Hepatocyte (in vitro differentiated cells): ENCODE measurements at regions not wholly inside any gene's neighbourhood (a gene's known extent, or its start where the extent isn't known, plus 50 kb on each side); places are given as distances from the start of the nearest gene placed in this dataset.

Experiments used
- DNase-seq: peaks from one replicate; pipeline ENCODE4 v3.0.0-alpha.2; 2016; ENCODE audit warnings: low spot score
- H2AFZ ChIP-seq: fragments of 200-600 bp; sonication (generic); 2 replicates; pipeline ENCODE4 v1.6.0; 2016; ENCODE audit warnings: antibody characterized with exemption, mild to moderate bottlenecking
- H3K27ac ChIP-seq: fragments of 200-600 bp; sonication (generic); 2 replicates; pipeline ENCODE4 v1.5.1; 2016; ENCODE audit warnings: mild to moderate bottlenecking
- H3K27me3 ChIP-seq: fragments of 200-600 bp; sonication (generic); 2 replicates; pipeline ENCODE4 v1.6.1; 2016
- H3K36me3 ChIP-seq: fragments of 200-600 bp; sonication (generic); replicated peaks from 2 replicates; pipeline ENCODE4 v1.5.1; 2016; ENCODE audit warnings: low read depth; ENCODE audit not compliant: insufficient read depth
- H3K4me1 ChIP-seq: fragments of 200-600 bp; sonication (generic); 2 replicates; pipeline ENCODE4 v1.5.1; 2016; ENCODE audit warnings: mild to moderate bottlenecking, moderate library complexity; ENCODE audit not compliant: insufficient read depth
- H3K4me2 ChIP-seq: fragments of 200-600 bp; sonication (generic); 2 replicates; pipeline ENCODE4 v1.6.0; 2016
- H3K4me3 ChIP-seq: fragments of 200-600 bp; sonication (generic); 2 replicates; pipeline ENCODE4 v1.5.1; 2016; ENCODE audit warnings: mild to moderate bottlenecking
- H3K79me2 ChIP-seq: fragments of 200-600 bp; sonication (generic); 2 replicates; pipeline ENCODE4 v1.6.0; 2017; ENCODE audit warnings: mild to moderate bottlenecking
- H3K9me2 ChIP-seq: fragments of 200-600 bp; sonication (generic); replicated peaks from 2 replicates; pipeline ENCODE4 v1.6.0; 2017; ENCODE audit warnings: mild to moderate bottlenecking; ENCODE audit not compliant: insufficient read depth
- H3K9me3 ChIP-seq: fragments of 200-600 bp; sonication (generic); 2 replicates; pipeline ENCODE4 v1.5.1; 2016; ENCODE audit warnings: low read depth, mild to moderate bottlenecking
- H4K20me1 ChIP-seq: fragments of 200-600 bp; sonication (generic); 2 replicates; pipeline ENCODE4 v1.6.0; 2016; ENCODE audit warnings: mild to moderate bottlenecking; ENCODE audit not compliant: insufficient read depth, poor library complexity, severe bottlenecking
- CTCF ChIP-seq: fragments of 200-600 bp; sonication (generic); IDR thresholded peaks from 2 replicates; pipeline ENCODE4 v1.5.1; 2016; ENCODE audit warnings: antibody characterized with exemption, mild to moderate bottlenecking; ENCODE audit not compliant: poor library complexity
- EZH2 ChIP-seq: fragments of 200-600 bp; sonication (generic); IDR thresholded peaks from 2 replicates; pipeline ENCODE4 v1.6.1; 2016; ENCODE audit warnings: antibody characterized with exemption, mild to moderate bottlenecking, borderline replicate concordance
- EZH2phosphoT487 ChIP-seq: fragments of 200-600 bp; sonication (generic); IDR thresholded peaks from one replicate; pipeline ENCODE4 v1.6.1; 2018; ENCODE audit warnings: antibody characterized with exemption, mild to moderate bottlenecking, low read depth, moderate library complexity; ENCODE audit not compliant: unreplicated experiment, severe bottlenecking
- WGBS: methylation state at CpG from one replicate; pipeline ENCODE4 v1.1.6; 2016; ENCODE audit warnings: low lambda C conversion rate; ENCODE audit errors: missing lambda C conversion rate; 5-methylcytosine and 5-hydroxymethylcytosine counted together

GRCh38 chr5:87053146-87053545 lies 214.5 kb upstream of the RASA1 start:
- H3K4me2 ChIP-seq = no peak overlapping the region
- no peaks in the 10 kb centered on the region for H3K9me2 ChIP-seq
- H3K27ac ChIP-seq = no peak overlapping the region
- no peaks in the 10 kb centered on the region for H3K36me3 ChIP-seq
- no peaks in the 10 kb centered on the region for H3K79me2 ChIP-seq
- no peak overlapping the region for H2AFZ ChIP-seq
- no peaks in the 10 kb centered on the region for H3K9me3 ChIP-seq
- H3K4me1 ChIP-seq = no peaks in the 10 kb centered on the region
- TF ChIP-seq CTCF (no peak), EZH2phosphoT487 (no peak), EZH2 (no peak)
- no peak for DNase-seq
- H3K4me3 ChIP-seq = no peak overlapping the region
- no peaks in the 10 kb centered on the region for H3K27me3 ChIP-seq
- 76% methylated on average over 2 of the region's 2 CpGs for WGBS
- no peaks in the 10 kb centered on the region for H4K20me1 ChIP-seq

- Histone ChIP-seq H3K9me3 (no peaks in the 10 kb centered on the region), H3K27ac (no peak overlapping the region), H3K4me1 (no peaks in the 10 kb centered on the region), H3K9me2 (no peaks in the 10 kb centered on the region), H2AFZ (no peak overlapping the region), H3K27me3 (no peaks in the 10 kb centered on the region), H4K20me1 (no peaks in the 10 kb centered on the region), H3K4me3 (no peak overlapping the region), H3K36me3 (no peaks in the 10 kb centered on the region), H3K79me2 (no peaks in the 10 kb centered on the region), H3K4me2 (no peak overlapping the region)
- TF ChIP-seq CTCF (no peak), EZH2phosphoT487 (no peak), EZH2 (no peak)
- DNase-seq = no peak
Observed at GRCh38 chr5:87054821-87055220, 212.9 kb upstream of the RASA1 start.

- 95% methylated on average over 1 of the region's 1 CpG for WGBS
- Histone ChIP-seq H3K4me2 (no peak overlapping the region), H2AFZ (no peak overlapping the region), H3K79me2 (no peaks in the 10 kb centered on the region), H3K9me3 (no peaks in the 10 kb centered on the region), H3K9me2 (no peaks in the 10 kb centered on the region), H3K27me3 (no peaks in the 10 kb centered on the region), H3K4me3 (no peak overlapping the region), H3K27ac (no peak overlapping the region), H4K20me1 (no peaks in the 10 kb centered on the region), H3K36me3 (no peaks in the 10 kb centered on the region), H3K4me1 (no peaks in the 10 kb centered on the region)
- TF ChIP-seq EZH2 (no peak), EZH2phosphoT487 (no peak), CTCF (no peak)
- no peak for DNase-seq
Observed at GRCh38 chr5:87061046-87061445, 206.6 kb upstream of the RASA1 start.

GRCh38 chr5:87069311-87069710 lies 198.4 kb upstream of the RASA1 start:
- Histone ChIP-seq H3K4me2 (no peak overlapping the region), H3K36me3 (no peaks in the 10 kb centered on the region), H3K4me3 (no peak overlapping the region), H4K20me1 (no peaks in the 10 kb centered on the region), H3K9me2 (no peaks in the 10 kb centered on the region), H3K9me3 (no peaks in the 10 kb centered on the region), H3K27me3 (no peaks in the 10 kb centered on the region), H2AFZ (no peak overlapping the region), H3K27ac (no peak overlapping the region), H3K79me2 (no peaks in the 10 kb centered on the region), H3K4me1 (no peaks in the 10 kb centered on the region)
- 94% methylated on average over 2 of the region's 2 CpGs for WGBS
- no peak for DNase-seq
- no peak for TF ChIP-seq CTCF
- no peak for TF ChIP-seq EZH2
- no peak for TF ChIP-seq EZH2phosphoT487
